ENCODE measurements at regions not wholly inside any gene's neighbourhood (a gene's known extent, or its start where the extent isn't known, plus 50 kb on each side); places are given as distances from the start of the nearest gene placed in this dataset.
A peak's percentile ranks its signal among the peaks of the same experiment; 100 is the strongest.

DNA sequence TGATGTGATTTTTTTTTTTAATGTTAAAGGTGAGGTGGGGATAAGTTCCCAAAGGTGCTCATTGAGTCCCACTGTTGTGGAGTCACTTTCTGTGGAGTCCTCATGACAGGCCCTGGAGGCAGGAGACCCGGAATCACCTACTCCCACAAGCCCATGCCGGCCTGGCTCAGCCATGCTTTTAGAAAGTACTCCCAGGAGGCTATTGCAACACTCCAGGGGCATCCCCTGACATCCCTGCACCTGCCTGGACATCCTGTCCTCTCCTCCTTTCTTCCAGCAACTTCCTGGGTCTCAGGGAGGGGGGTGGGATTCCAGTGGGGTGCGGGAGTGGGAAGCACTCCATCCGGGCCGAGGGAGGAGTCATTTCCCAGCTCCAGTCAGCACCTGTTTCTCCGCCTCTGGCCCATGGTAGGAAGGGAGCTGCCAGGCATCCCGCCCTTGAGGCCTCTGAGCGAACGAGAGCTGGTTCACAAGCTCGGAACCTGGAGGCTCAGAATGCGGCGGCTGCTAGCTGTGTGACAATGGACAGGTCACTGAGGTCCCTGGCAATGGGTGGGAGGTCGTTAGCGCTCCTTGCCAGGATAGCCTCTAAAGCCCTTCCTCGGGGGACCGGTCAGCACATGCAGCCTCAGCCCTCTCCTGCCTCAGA is 163.9 kb upstream of the ID2 start:
- TF ChIP-seq POLR2A (IDR thresholded peaks at IDR 0.05; ENCODE audit: extremely low read depth, insufficient read length): no peak
- TF ChIP-seq MYC (IDR thresholded peaks at IDR 0.05; ENCODE audit: low read depth, low read length): no peak
- TF ChIP-seq CTCF (IDR thresholded peaks at IDR 0.05; ENCODE audit: low read depth, low read length): no peak
- TF ChIP-seq, protein P1, sequence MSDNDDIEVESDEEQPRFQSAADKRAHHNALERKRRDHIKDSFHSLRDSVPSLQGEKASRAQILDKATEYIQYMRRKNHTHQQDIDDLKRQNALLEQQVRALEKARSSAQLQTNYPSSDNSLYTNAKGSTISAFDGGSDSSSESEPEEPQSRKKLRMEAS (IDR thresholded peaks at IDR 0.05; ENCODE audit: low read depth, low read length): no peak
- no peak for DNase-seq (ENCODE audit: low read depth)
- H3K4me3 ChIP-seq (ENCODE audit: low read depth, low read length): no peak overlapping the region

DNA sequence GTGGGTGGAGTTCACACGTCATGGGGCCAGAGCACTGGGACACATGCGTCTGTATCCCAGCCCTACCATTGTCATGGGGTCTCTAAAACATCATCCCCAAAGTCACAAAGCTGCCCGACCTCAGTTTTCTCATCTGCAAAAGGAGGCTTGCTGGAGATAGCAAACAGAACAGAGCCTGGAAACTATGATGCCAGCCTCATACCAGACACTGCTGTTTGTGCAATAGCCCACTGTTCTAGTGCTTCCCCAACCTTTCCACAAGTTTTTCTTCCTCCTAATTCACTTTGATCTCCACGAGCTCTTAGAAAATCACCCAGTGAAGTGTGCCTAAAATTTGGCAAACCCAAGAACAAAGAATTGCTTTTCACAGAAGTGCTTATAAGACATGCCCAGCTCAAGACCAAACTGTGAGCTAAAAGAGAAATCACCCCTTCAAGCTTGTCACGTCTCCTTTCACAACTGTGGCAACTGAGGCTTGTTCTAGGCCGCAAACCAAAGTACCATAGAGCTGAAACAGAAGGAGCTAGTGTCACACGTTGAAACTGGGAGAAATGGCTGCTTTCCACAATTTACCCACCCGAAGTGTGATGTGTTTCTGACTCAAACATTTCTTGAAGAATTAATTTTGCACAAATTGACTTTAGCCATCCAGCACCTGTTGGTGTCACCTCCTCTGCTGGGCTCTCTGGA is 162.7 kb upstream of the ID2 start:
- no peak for TF ChIP-seq POLR2A (IDR thresholded peaks at IDR 0.05; ENCODE audit: extremely low read depth, insufficient read length)
- no peak for TF ChIP-seq MYC (IDR thresholded peaks at IDR 0.05; ENCODE audit: low read depth, low read length)
- TF ChIP-seq, protein P1 (IDR thresholded peaks at IDR 0.05; ENCODE audit: low read depth, low read length): no peak
- TF ChIP-seq CTCF (IDR thresholded peaks at IDR 0.05; ENCODE audit: low read depth, low read length): no peak
- H3K4me3 ChIP-seq (ENCODE audit: low read depth, low read length): no peak overlapping the region
- no peak for DNase-seq (ENCODE audit: low read depth)

- no peak overlapping the region for H3K4me3 ChIP-seq (ENCODE audit: low read depth, low read length)
- TF ChIP-seq MYC (IDR thresholded peaks at IDR 0.05; ENCODE audit: low read depth, low read length): 0 out of 2 replicates have a peak, but pooled peaks have one; percentile 20
- no peak for TF ChIP-seq CTCF (IDR thresholded peaks at IDR 0.05; ENCODE audit: low read depth, low read length)
- TF ChIP-seq, protein P1 (IDR thresholded peaks at IDR 0.05; ENCODE audit: low read depth, low read length): no peak
- peak; percentile 77 for DNase-seq (ENCODE audit: low read depth)
Observed at GRCh38 chr2:8520791-8521344, 161.0 kb upstream of the ID2 start.

DNA sequence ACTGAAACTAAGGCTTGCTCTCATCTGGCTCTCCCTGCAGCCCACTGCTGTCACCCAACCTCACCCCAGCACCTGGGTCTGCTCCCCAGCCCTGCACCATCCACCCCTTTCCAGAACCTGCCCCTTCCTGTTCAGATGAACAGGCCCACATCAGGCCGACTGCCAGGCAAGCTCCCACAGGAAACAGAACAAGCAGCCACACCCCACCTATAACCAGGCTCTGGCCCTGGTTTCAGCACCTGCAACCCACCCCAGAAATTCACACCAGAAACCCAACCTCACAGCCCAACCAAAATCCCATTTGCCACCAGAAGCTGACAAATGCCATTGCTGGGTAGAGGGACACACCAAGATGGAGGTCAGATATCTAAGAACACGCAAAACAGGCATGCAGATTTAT is 159.2 kb upstream of the ID2 start:
- no peak for DNase-seq (ENCODE audit: low read depth)
- TF ChIP-seq MYC (IDR thresholded peaks at IDR 0.05; ENCODE audit: low read depth, low read length) (no peak), POLR2A (IDR thresholded peaks at IDR 0.05; ENCODE audit: extremely low read depth, insufficient read length) (no peak), CTCF (IDR thresholded peaks at IDR 0.05; ENCODE audit: low read depth, low read length) (no peak)
- TF ChIP-seq, protein P1 (IDR thresholded peaks at IDR 0.05; ENCODE audit: low read depth, low read length): no peak
- no peak overlapping the region for H3K4me3 ChIP-seq (ENCODE audit: low read depth, low read length)

- DNase-seq (ENCODE audit: low read depth): no peak
- no peak overlapping the region for H3K4me3 ChIP-seq (ENCODE audit: low read depth, low read length)
- TF ChIP-seq CTCF (IDR thresholded peaks at IDR 0.05; ENCODE audit: low read depth, low read length): no peak
- TF ChIP-seq, protein P1 (IDR thresholded peaks at IDR 0.05; ENCODE audit: low read depth, low read length): no peak
- no peak for TF ChIP-seq POLR2A (IDR thresholded peaks at IDR 0.05; ENCODE audit: extremely low read depth, insufficient read length)
- TF ChIP-seq MYC (IDR thresholded peaks at IDR 0.05; ENCODE audit: low read depth, low read length): no peak
Observed at GRCh38 chr2:8524388-8524787, 157.5 kb upstream of the ID2 start.

Measured in NB4 (cell line).